ENCODE measurements at regions not wholly inside any gene's neighbourhood (a gene's known extent, or its start where the extent isn't known, plus 50 kb on each side); places are given as distances from the start of the nearest gene placed in this dataset.

DNA sequence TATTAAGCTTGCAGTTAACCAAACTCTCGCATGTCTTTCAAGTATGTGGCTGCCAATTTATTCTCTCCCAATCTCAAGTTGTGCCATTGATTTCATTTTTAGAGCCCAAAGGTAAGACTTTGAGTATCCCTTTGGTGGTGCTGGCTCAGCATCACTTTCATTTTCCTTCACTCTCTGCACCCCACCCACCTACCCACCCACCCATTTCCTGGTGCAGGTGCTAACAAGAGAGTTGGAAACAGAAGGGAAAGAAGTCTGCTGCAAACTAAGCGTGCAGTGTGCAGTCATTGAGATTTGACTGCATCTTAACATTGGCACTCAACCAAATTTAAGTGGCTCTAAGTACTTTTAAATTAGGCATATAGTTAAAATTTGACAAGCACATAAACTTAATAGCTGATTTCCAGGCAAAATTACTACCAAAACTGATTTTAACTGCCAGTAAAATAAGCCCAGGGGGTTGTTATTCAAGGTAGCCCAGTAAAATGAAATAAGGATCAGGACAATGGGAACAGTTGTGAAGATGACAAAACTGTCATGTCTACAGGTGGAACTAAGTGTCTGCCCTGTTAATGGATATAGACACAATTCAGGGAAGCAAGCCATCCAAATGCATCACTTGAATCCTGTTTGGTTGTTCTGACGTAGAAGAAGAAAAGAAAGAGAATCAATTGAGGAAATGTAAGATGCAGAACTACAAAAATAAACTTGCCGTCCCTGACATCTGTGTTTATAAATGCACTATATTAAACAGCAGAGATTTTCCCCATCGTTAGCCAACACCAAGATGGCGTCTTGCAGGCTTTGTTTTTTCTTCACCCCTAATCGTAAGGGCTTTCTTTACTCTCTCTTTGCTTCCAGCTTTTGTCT, 184.2 kb downstream of the KDR start:
- Histone ChIP-seq H3K79me2 (ENCODE audit: insufficient read depth, low read length) (no peaks in the 10 kb centered on the region), H3K4me1 (ENCODE audit: insufficient read depth, low read length) (no peaks in the 10 kb centered on the region), H3T11ph (ENCODE audit: low read length) (no peak overlapping the region), H3K14ac (ENCODE audit: insufficient read depth, low read length) (no peak overlapping the region), H3K56ac (ENCODE audit: insufficient read length, low read depth, low read length) (no peak overlapping the region), H3K23ac (ENCODE audit: insufficient read length, low read depth, low read length) (no peak overlapping the region), H4K5ac (ENCODE audit: insufficient read length, low read depth, low read length) (no peak overlapping the region), H3K9ac (ENCODE audit: extremely low read depth, insufficient read length, low read length) (no peak overlapping the region), H2BK15ac (ENCODE audit: low read depth, low read length) (no peak overlapping the region), H2AK5ac (ENCODE audit: insufficient read length, low read length) (no peak overlapping the region), H3K27ac (ENCODE audit: insufficient read length, low read depth, low read length) (no peak overlapping the region), H3K23me2 (ENCODE audit: insufficient read length, low read depth, low read length, poor library complexity, severe bottlenecking) (no peaks in the 10 kb centered on the region), H3K4ac (ENCODE audit: low read depth, low read length) (no peak overlapping the region), H3K27me3 (ENCODE audit: insufficient read depth, low read length) (no peaks in the 10 kb centered on the region), H2BK120ac (ENCODE audit: low read depth, low read length, poor library complexity, severe bottlenecking) (no peak overlapping the region), H3K9me3 (ENCODE audit: control insufficient read depth, low read depth, low read length) (no peaks in the 10 kb centered on the region), H2BK20ac (ENCODE audit: low read depth, low read length, poor library complexity, severe bottlenecking) (no peak overlapping the region), H3K79me1 (ENCODE audit: insufficient read depth, low read depth, low read length, poor library complexity, severe bottlenecking) (no peaks in the 10 kb centered on the region), H4K8ac (replicated peaks; ENCODE audit: insufficient read length, low read depth, low read length) (no peak overlapping the region), H2BK5ac (ENCODE audit: insufficient read length, low read length) (no peak overlapping the region), H4K20me1 (ENCODE audit: control insufficient read depth, insufficient read depth, insufficient read length) (no peaks in the 10 kb centered on the region), H3K4me2 (ENCODE audit: insufficient read depth, insufficient read length, low read length) (no peak overlapping the region), H2AFZ (ENCODE audit: low read length) (no peak overlapping the region), H3K18ac (ENCODE audit: insufficient read length, low read depth, low read length) (no peak overlapping the region), H2BK12ac (ENCODE audit: insufficient read length, low read depth, low read length) (no peak overlapping the region), H4K91ac (ENCODE audit: insufficient read length, low read depth, low read length) (no peak overlapping the region)
- no peaks in the 10 kb centered on the region for H3K36me3 Mint-ChIP-seq (ENCODE audit: insufficient read depth in 1 of 3, low read depth in 3 of 3)
- no peak for DNase-seq
- H3K27ac Mint-ChIP-seq = no peak overlapping the region
- no CpG with 5 or more reads among the region's 7 CpGs for WGBS (ENCODE audit: extremely low coverage, insufficient read length, low lambda C conversion rate)
- H3K27me3 Mint-ChIP-seq (ENCODE audit: low read depth) = no peaks in the 10 kb centered on the region; the same call in 1 of the 2 replicates
- H3K4me3 Mint-ChIP-seq = no peak overlapping the region
- TF ChIP-seq, protein P1, sequence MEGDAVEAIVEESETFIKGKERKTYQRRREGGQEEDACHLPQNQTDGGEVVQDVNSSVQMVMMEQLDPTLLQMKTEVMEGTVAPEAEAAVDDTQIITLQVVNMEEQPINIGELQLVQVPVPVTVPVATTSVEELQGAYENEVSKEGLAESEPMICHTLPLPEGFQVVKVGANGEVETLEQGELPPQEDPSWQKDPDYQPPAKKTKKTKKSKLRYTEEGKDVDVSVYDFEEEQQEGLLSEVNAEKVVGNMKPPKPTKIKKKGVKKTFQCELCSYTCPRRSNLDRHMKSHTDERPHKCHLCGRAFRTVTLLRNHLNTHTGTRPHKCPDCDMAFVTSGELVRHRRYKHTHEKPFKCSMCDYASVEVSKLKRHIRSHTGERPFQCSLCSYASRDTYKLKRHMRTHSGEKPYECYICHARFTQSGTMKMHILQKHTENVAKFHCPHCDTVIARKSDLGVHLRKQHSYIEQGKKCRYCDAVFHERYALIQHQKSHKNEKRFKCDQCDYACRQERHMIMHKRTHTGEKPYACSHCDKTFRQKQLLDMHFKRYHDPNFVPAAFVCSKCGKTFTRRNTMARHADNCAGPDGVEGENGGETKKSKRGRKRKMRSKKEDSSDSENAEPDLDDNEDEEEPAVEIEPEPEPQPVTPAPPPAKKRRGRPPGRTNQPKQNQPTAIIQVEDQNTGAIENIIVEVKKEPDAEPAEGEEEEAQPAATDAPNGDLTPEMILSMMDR (conservative IDR thresholded peaks at IDR 0.05) = no peak
- peaks cover 4 to 9% of the 10 kb centered on the region in 2 experiments for H3K4me1 Mint-ChIP-seq
- no peaks in the 10 kb centered on the region for H3K9me3 Mint-ChIP-seq
